PC-9 (cell line): ENCODE measurements at regions not wholly inside any gene's neighbourhood (a gene's known extent, or its start where the extent isn't known, plus 50 kb on each side); places are given as distances from the start of the nearest gene placed in this dataset.

ENCODE experiments used
- BruUV-seq: library from RNA; stranded (reverse); fragments of 400-500 nt; replicated peaks from 2 replicates; lab custom pipeline; 2021; lab: Mats Ljungman, UMichigan
- CTCF ChIA-PET: fragments of 300-600 bp; sonication (Branson Sonifier 250); formaldehyde crosslinking; loops from one replicate; lab custom pipeline; 2022; ENCODE audit warnings: antibody characterized with exemption; lab: Charles Lee
- POLR2A ChIA-PET: fragments of 300-600 bp; sonication (Branson Sonifier 250); formaldehyde crosslinking; loops from one replicate; lab custom pipeline; 2022; ENCODE audit warnings: antibody characterized with exemption; ENCODE audit not compliant: unreplicated experiment; lab: Charles Lee
- DNase-seq, 2 experiments: peaks; one replicate each; pipeline versions ENCODE4 v3.0.0 to v3.0.0-alpha.2; 2015 to 2022; ENCODE audit warnings: mixed read lengths in 1 of 2
- H2AFZ ChIP-seq: fragments of 200-600 bp; sonication (generic); 2 replicates; pipeline ENCODE4 v1.8.1; 2017; ENCODE audit warnings: antibody characterized with exemption
- H3F3A ChIP-seq: fragments of 200-600 bp; sonication (generic); 2 replicates; pipeline ENCODE4 v1.8.1; 2017; ENCODE audit warnings: antibody characterized with exemption, mild to moderate bottlenecking, low read depth; ENCODE audit not compliant: insufficient read depth
- H3K27ac ChIP-seq: fragments of 200-600 bp; sonication (generic); 2 replicates; pipeline ENCODE4 v1.6.1; 2016; ENCODE audit warnings: mixed run types
- H3K27me3 ChIP-seq: fragments of 200-600 bp; sonication (generic); 2 replicates; pipeline ENCODE4 v1.6.1; 2016; ENCODE audit warnings: low read depth, mixed run types; ENCODE audit not compliant: insufficient read depth
- H3K36me3 ChIP-seq: fragments of 200-600 bp; sonication (generic); 2 replicates; pipeline ENCODE4 v1.6.1; 2016; ENCODE audit warnings: low read depth, mixed run types
- H3K4me1 ChIP-seq: fragments of 200-600 bp; sonication (generic); replicated peaks from 2 replicates; pipeline ENCODE4 v1.6.1; 2016; ENCODE audit warnings: mixed run types; ENCODE audit not compliant: insufficient read depth
- H3K4me2 ChIP-seq: fragments of 200-600 bp; sonication (generic); 2 replicates; pipeline ENCODE4 v1.6.1; 2017; ENCODE audit warnings: mixed run types
- H3K4me3 ChIP-seq: fragments of 200-600 bp; sonication (generic); 2 replicates; pipeline ENCODE4 v1.6.1; 2016; ENCODE audit warnings: mixed run types
- H3K79me2 ChIP-seq: fragments of 200-600 bp; sonication (generic); 2 replicates; pipeline ENCODE4 v1.6.1; 2017; ENCODE audit warnings: low read depth, mixed run types
- H3K9me2 ChIP-seq: fragments of 200-600 bp; sonication (generic); 2 replicates; pipeline ENCODE4 v1.8.1; 2017; ENCODE audit warnings: mild to moderate bottlenecking; ENCODE audit not compliant: insufficient read depth
- H3K9me3 ChIP-seq: fragments of 200-600 bp; sonication (generic); 2 replicates; pipeline ENCODE4 v1.8.1; 2016; ENCODE audit warnings: low read depth; ENCODE audit not compliant: insufficient read depth
- H4K20me1 ChIP-seq: fragments of 200-600 bp; sonication (generic); 2 replicates; pipeline ENCODE4 v1.8.1; 2017; ENCODE audit not compliant: insufficient read depth
- CTCF ChIP-seq: fragments of 200-600 bp; sonication (generic); conservative IDR thresholded peaks from 2 replicates; pipeline ENCODE4 v1.6.1; 2017; ENCODE audit warnings: mixed run types, antibody characterized with exemption, mild to moderate bottlenecking, moderate library complexity
- EZH2 ChIP-seq: fragments of 200-600 bp; sonication (generic); IDR thresholded peaks from 2 replicates; pipeline ENCODE4 v1.8.0; 2017; ENCODE audit warnings: antibody characterized with exemption, low read depth
- intact Hi-C: fragments of 100-400 bp; cut with micrococcal nuclease; formaldehyde crosslinking; loops from one replicate; pipeline ENCODE4 v1.10.0; 2022; ENCODE audit not compliant: unreplicated experiment

GRCh38 chr21:35825370-35826353 lies 234.7 kb downstream of the SETD4 start:
- TF ChIP-seq CTCF (no peak), EZH2 (no peak)
- no peaks in the 10 kb centered on the region for H3K36me3 ChIP-seq
- ChIA-PET POLR2A (no interaction called here), CTCF (no interaction called here)
- no peaks in the 10 kb centered on the region for H4K20me1 ChIP-seq
- no peaks in the 10 kb centered on the region for H3K27me3 ChIP-seq
- no peak overlapping the region for H2AFZ ChIP-seq
- H3K4me3 ChIP-seq = no peak overlapping the region
- H3K9me3 ChIP-seq = no peaks in the 10 kb centered on the region
- H3K9me2 ChIP-seq = no peaks in the 10 kb centered on the region
- H3K27ac ChIP-seq = no peak overlapping the region
- H3K79me2 ChIP-seq = no peaks in the 10 kb centered on the region
- no TSS peak for BruUV-seq
- intact Hi-C loops = no loop called here
- H3K4me2 ChIP-seq = no peak overlapping the region
- H3K4me1 ChIP-seq = no peaks in the 10 kb centered on the region
- no peak for DNase-seq
- no peaks in the 10 kb centered on the region for H3F3A ChIP-seq

- Histone ChIP-seq H3K36me3 (no peaks in the 10 kb centered on the region), H3K27ac (no peak overlapping the region), H3F3A (no peaks in the 10 kb centered on the region), H3K4me1 (no peaks in the 10 kb centered on the region), H3K9me2 (no peaks in the 10 kb centered on the region), H2AFZ (no peak overlapping the region), H3K79me2 (no peaks in the 10 kb centered on the region), H4K20me1 (no peaks in the 10 kb centered on the region), H3K4me2 (no peak overlapping the region), H3K9me3 (no peaks in the 10 kb centered on the region), H3K4me3 (no peak overlapping the region), H3K27me3 (no peaks in the 10 kb centered on the region)
- no TSS peak for BruUV-seq
- TF ChIP-seq CTCF (no peak), EZH2 (no peak)
- intact Hi-C loops = no loop called here
- ChIA-PET POLR2A (no interaction called here), CTCF (no interaction called here)
- no peak for DNase-seq
Observed at GRCh38 chr21:35824136-35824535, 236.2 kb downstream of the SETD4 start.

- no peak overlapping the region for H3K4me3 ChIP-seq
- H3K27ac ChIP-seq = no peak overlapping the region
- no peaks in the 10 kb centered on the region for H4K20me1 ChIP-seq
- no peaks in the 10 kb centered on the region for H3K27me3 ChIP-seq
- H3K36me3 ChIP-seq = no peaks in the 10 kb centered on the region
- CTCF ChIA-PET = no interaction called here
- intact Hi-C loops = no loop called here
- no peaks in the 10 kb centered on the region for H3F3A ChIP-seq
- no peaks in the 10 kb centered on the region for H3K4me1 ChIP-seq
- no peaks in the 10 kb centered on the region for H3K9me2 ChIP-seq
- no peak overlapping the region for H2AFZ ChIP-seq
- no peak overlapping the region for H3K4me2 ChIP-seq
- DNase-seq = no peak
- H3K79me2 ChIP-seq = no peaks in the 10 kb centered on the region
- TF ChIP-seq CTCF (no peak), EZH2 (no peak)
- H3K9me3 ChIP-seq = no peaks in the 10 kb centered on the region
- POLR2A ChIA-PET = no interaction called here
- no TSS peak for BruUV-seq
Observed at GRCh38 chr21:35819134-35819533, 241.2 kb downstream of the SETD4 start.
